ENCODE measurements at regions not wholly inside any gene's neighbourhood (a gene's known extent, or its start where the extent isn't known, plus 50 kb on each side); places are given as distances from the start of the nearest gene placed in this dataset.
"Not testable (repeated sequence)": the region's sequence is repeated elsewhere in the genome, so short reads cannot be mapped to it uniquely, and the experiment has no call there.

GRCh38 chrX:114028907-114029662 lies 554.8 kb upstream of the HTR2C start:
- Histone ChIP-seq H3K4me3 (ENCODE audit: insufficient read length, low read depth) (no peak overlapping the region), H3K9me3 (ENCODE audit: insufficient read depth, low read length) (no peaks in the 10 kb centered on the region; the same call in 1 of the 2 replicates), H3K36me3 (ENCODE audit: insufficient read depth, insufficient read length, low read length) (no peaks in the 10 kb centered on the region), H3K27me3 (ENCODE audit: insufficient read depth, insufficient read length) (no peaks in the 10 kb centered on the region), H3K9ac (ENCODE audit: insufficient read length, low read depth) (no peak overlapping the region), H3K4me1 (ENCODE audit: insufficient read depth, insufficient read length) (no peaks in the 10 kb centered on the region)
- DNase-seq (ENCODE audit: low read depth, low spot score), result no peak
- TF ChIP-seq SUZ12 (IDR thresholded peaks at IDR 0.05; ENCODE audit: extremely low read depth, insufficient read depth, insufficient read length) (no peak), YY1 (IDR thresholded peaks at IDR 0.05; ENCODE audit: insufficient read depth, insufficient read length) (no peak), ZNF274 (IDR thresholded peaks at IDR 0.05; ENCODE audit: low read depth, low read length) (no peak)

- no peak for TF ChIP-seq YY1 (IDR thresholded peaks at IDR 0.05; ENCODE audit: insufficient read depth, insufficient read length)
- Histone ChIP-seq H3K36me3 (ENCODE audit: insufficient read depth, insufficient read length, low read length) (no peaks in the 10 kb centered on the region), H3K9ac (ENCODE audit: insufficient read length, low read depth) (no peak overlapping the region), H3K4me1 (ENCODE audit: insufficient read depth, insufficient read length) (no peaks in the 10 kb centered on the region), H3K4me3 (ENCODE audit: insufficient read length, low read depth) (no peak overlapping the region), H3K27me3 (ENCODE audit: insufficient read depth, insufficient read length) (no peaks in the 10 kb centered on the region), H3K9me3 (ENCODE audit: insufficient read depth, low read length) (no peaks in the 10 kb centered on the region)
- DNase-seq (ENCODE audit: low read depth, low spot score), result no peak
Measured at GRCh38 chrX:114017086-114017485, 566.8 kb upstream of the HTR2C start.

- TF ChIP-seq SUZ12 (IDR thresholded peaks at IDR 0.05; ENCODE audit: extremely low read depth, insufficient read depth, insufficient read length) (no peak), ZNF274 (IDR thresholded peaks at IDR 0.05; ENCODE audit: low read depth, low read length) (no peak), YY1 (IDR thresholded peaks at IDR 0.05; ENCODE audit: insufficient read depth, insufficient read length) (no peak)
- Histone ChIP-seq H3K36me3 (ENCODE audit: insufficient read depth, insufficient read length, low read length) (no peaks in the 10 kb centered on the region), H3K27me3 (ENCODE audit: insufficient read depth, insufficient read length) (no peaks in the 10 kb centered on the region), H3K4me3 (ENCODE audit: insufficient read length, low read depth) (no peak overlapping the region), H3K9me3 (ENCODE audit: insufficient read depth, low read length) (no peaks in the 10 kb centered on the region), H3K4me1 (ENCODE audit: insufficient read depth, insufficient read length) (no peaks in the 10 kb centered on the region), H3K9ac (ENCODE audit: insufficient read length, low read depth) (no peak overlapping the region)
- no peak for DNase-seq (ENCODE audit: low read depth, low spot score)
Measured at GRCh38 chrX:114015966-114016365, 567.9 kb upstream of the HTR2C start.

- Histone ChIP-seq H3K9ac (ENCODE audit: insufficient read length, low read depth) (no peak overlapping the region), H3K4me3 (ENCODE audit: insufficient read length, low read depth) (no peak overlapping the region), H3K4me1 (ENCODE audit: insufficient read depth, insufficient read length) (no peaks in the 10 kb centered on the region), H3K36me3 (ENCODE audit: insufficient read depth, insufficient read length, low read length) (no peaks in the 10 kb centered on the region), H3K9me3 (ENCODE audit: insufficient read depth, low read length) (no peaks in the 10 kb centered on the region), H3K27me3 (ENCODE audit: insufficient read depth, insufficient read length) (no peaks in the 10 kb centered on the region)
- TF ChIP-seq YY1 (IDR thresholded peaks at IDR 0.05; ENCODE audit: insufficient read depth, insufficient read length) (no peak), ZNF274 (IDR thresholded peaks at IDR 0.05; ENCODE audit: low read depth, low read length) (no peak), SUZ12 (IDR thresholded peaks at IDR 0.05; ENCODE audit: extremely low read depth, insufficient read depth, insufficient read length) (no peak)
- no peak for DNase-seq (ENCODE audit: low read depth, low spot score)
Measured at GRCh38 chrX:114006664-114007063, 577.2 kb upstream of the HTR2C start.

- Histone ChIP-seq H3K9me3 (ENCODE audit: insufficient read depth, low read length) (no peaks in the 10 kb centered on the region), H3K27me3 (ENCODE audit: insufficient read depth, insufficient read length) (no peaks in the 10 kb centered on the region), H3K36me3 (ENCODE audit: insufficient read depth, insufficient read length, low read length) (no peaks in the 10 kb centered on the region), H3K4me3 (ENCODE audit: insufficient read length, low read depth) (no peak overlapping the region), H3K9ac (ENCODE audit: insufficient read length, low read depth) (no peak overlapping the region), H3K4me1 (ENCODE audit: insufficient read depth, insufficient read length) (no peaks in the 10 kb centered on the region)
- no peak for DNase-seq (ENCODE audit: low read depth, low spot score)
- TF ChIP-seq ZNF274 (IDR thresholded peaks at IDR 0.05; ENCODE audit: low read depth, low read length) (no peak), SUZ12 (IDR thresholded peaks at IDR 0.05; ENCODE audit: extremely low read depth, insufficient read depth, insufficient read length) (no peak), YY1 (IDR thresholded peaks at IDR 0.05; ENCODE audit: insufficient read depth, insufficient read length) (no peak)
Measured at GRCh38 chrX:113996781-113997180, 587.1 kb upstream of the HTR2C start.

- not testable (repeated sequence) for H3K36me3 ChIP-seq (ENCODE audit: insufficient read depth, insufficient read length, low read length); H3K4me3 ChIP-seq (ENCODE audit: insufficient read length, low read depth); DNase-seq (ENCODE audit: low read depth, low spot score); H3K27me3 ChIP-seq (ENCODE audit: insufficient read depth, insufficient read length); H3K9me3 ChIP-seq (ENCODE audit: insufficient read depth, low read length); H3K9ac ChIP-seq (ENCODE audit: insufficient read length, low read depth); H3K4me1 ChIP-seq (ENCODE audit: insufficient read depth, insufficient read length)
Measured at GRCh38 chrX:113991720-113992119, 592.2 kb upstream of the HTR2C start.

- not testable (repeated sequence) for H3K9me3 ChIP-seq (ENCODE audit: insufficient read depth, low read length); H3K36me3 ChIP-seq (ENCODE audit: insufficient read depth, insufficient read length, low read length); H3K9ac ChIP-seq (ENCODE audit: insufficient read length, low read depth); H3K4me1 ChIP-seq (ENCODE audit: insufficient read depth, insufficient read length); H3K27me3 ChIP-seq (ENCODE audit: insufficient read depth, insufficient read length)
- peak; percentile 20 for DNase-seq (ENCODE audit: low read depth, low spot score)
- H3K4me3 ChIP-seq (ENCODE audit: insufficient read length, low read depth), result peak overlapping the region; percentile 23
Measured at GRCh38 chrX:113990669-113991068, 593.2 kb upstream of the HTR2C start.

- not testable (repeated sequence) for H3K27me3 ChIP-seq (ENCODE audit: insufficient read depth, insufficient read length); H3K36me3 ChIP-seq (ENCODE audit: insufficient read depth, insufficient read length, low read length); H3K4me3 ChIP-seq (ENCODE audit: insufficient read length, low read depth); H3K4me1 ChIP-seq (ENCODE audit: insufficient read depth, insufficient read length); H3K9ac ChIP-seq (ENCODE audit: insufficient read length, low read depth); DNase-seq (ENCODE audit: low read depth, low spot score)
- H3K9me3 ChIP-seq (ENCODE audit: insufficient read depth, low read length), result peaks cover 15% of the 10 kb centered on the region; the same call in 1 of the 2 replicates
Measured at GRCh38 chrX:113988315-113988935, 595.5 kb upstream of the HTR2C start.
